Keratinocyte (primary cell): ENCODE measurements at regions not wholly inside any gene's neighbourhood (a gene's known extent, or its start where the extent isn't known, plus 50 kb on each side); places are given as distances from the start of the nearest gene placed in this dataset.

ENCODE experiments used
- DNase-seq: peaks from one replicate; pipeline ENCODE4 v3.0.0-alpha.2; 2011; ENCODE audit warnings: low read depth, missing footprints, low spot score
- FAIRE-seq: peaks from 2 replicates; lab custom pipeline; 2011; peaks lifted over from hg19 to GRCh38; lab: Jason Lieb, UNC
- H2AFZ ChIP-seq: 2 replicates; pipeline ENCODE4 v1.6.0; 2012; ENCODE audit warnings: low read length, control low read depth, inconsistent platforms; ENCODE audit not compliant: control insufficient read depth
- H3K27ac ChIP-seq: 2 replicates; pipeline ENCODE4 v1.5.1; 2011; ENCODE audit warnings: low read length; ENCODE audit not compliant: control insufficient read depth, insufficient read depth
- H3K27me3 ChIP-seq: 3 replicates; pipeline ENCODE4 v1.6.0; 2011; ENCODE audit warnings: low read length; ENCODE audit not compliant: control insufficient read depth, insufficient read depth; ENCODE audit errors: extremely low read depth
- H3K36me3 ChIP-seq, 2 experiments: 2 replicates in 1 of 2; 3 replicates in 1 of 2; pipeline ENCODE4 v1.5.1; 2011; ENCODE audit warnings: low read length in 2 of 2, mild to moderate bottlenecking in 1 of 2; ENCODE audit not compliant: control insufficient read depth in 2 of 2, insufficient read depth in 2 of 2; ENCODE audit errors: extremely low read depth in 1 of 2
- H3K4me1 ChIP-seq: 3 replicates; pipeline ENCODE4 v1.5.1; 2011; ENCODE audit warnings: low read length; ENCODE audit not compliant: control insufficient read depth, insufficient read depth; ENCODE audit errors: extremely low read depth
- H3K4me2 ChIP-seq: 3 replicates; pipeline ENCODE4 v1.6.0; 2011; ENCODE audit warnings: low read depth, low read length; ENCODE audit not compliant: control insufficient read depth, insufficient read depth; ENCODE audit errors: extremely low read depth
- H3K4me3 ChIP-seq, 3 experiments: fragments of 200-600 bp in 1 of 3; sonication (generic) in 1 of 3; 2 replicates in 2 of 3; 3 replicates in 1 of 3; pipeline ENCODE4 v1.5.1; 2011 to 2016; ENCODE audit warnings: low read length in 3 of 3, mild to moderate bottlenecking in 3 of 3, control low read depth in 2 of 3, inconsistent platforms in 1 of 3, low read depth in 1 of 3, mixed read lengths in 1 of 3, mixed run types in 1 of 3, moderate library complexity in 1 of 3; ENCODE audit not compliant: control insufficient read depth in 2 of 3, insufficient read depth in 2 of 3; ENCODE audit errors: extremely low read depth in 1 of 3
- H3K79me2 ChIP-seq: 2 replicates; pipeline ENCODE4 v1.6.0; 2012; ENCODE audit warnings: low read length; ENCODE audit not compliant: control insufficient read depth, insufficient read depth
- H3K9ac ChIP-seq: 3 replicates; pipeline ENCODE4 v1.6.0; 2011; ENCODE audit warnings: low read length; ENCODE audit not compliant: control insufficient read depth, insufficient read depth; ENCODE audit errors: extremely low read depth
- H3K9me1 ChIP-seq: 3 replicates; pipeline ENCODE4 v1.6.0; 2011; ENCODE audit warnings: low read length; ENCODE audit not compliant: control insufficient read depth, insufficient read depth; ENCODE audit errors: extremely low read depth
- H3K9me3 ChIP-seq: 2 replicates; pipeline ENCODE4 v1.5.1; 2012; ENCODE audit warnings: low read depth, low read length; ENCODE audit not compliant: control insufficient read depth
- H4K20me1 ChIP-seq: 3 replicates; pipeline ENCODE4 v1.6.0; 2011; ENCODE audit warnings: low read length; ENCODE audit not compliant: control insufficient read depth, insufficient read depth; ENCODE audit errors: extremely low read depth
- EZH2 ChIP-seq: IDR thresholded peaks from one replicate; pipeline ENCODE4 v1.6.1; 2012; ENCODE audit warnings: inconsistent platforms, mild to moderate bottlenecking, low read length, moderate library complexity
- dilution Hi-C: fragments of 300-500 bp; cut with MboI; formaldehyde crosslinking; loops from one replicate; pipeline ENCODE4 v1.7.0; 2020; ENCODE audit warnings: low sequenced_read_pairs; ENCODE audit not compliant: extremely low pct_ligation_motif_present
- TF ChIP-seq, protein P1 (sequence below), 3 experiments: IDR thresholded peaks in 1 of 3; conservative IDR thresholded peaks in 1 of 3; optimal IDR thresholded peaks in 1 of 3; 2 replicates in 2 of 3; 3 replicates in 1 of 3; pipeline versions ENCODE3 to v1.5.1; 2011; ENCODE audit warnings: low read length in 3 of 3, mild to moderate bottlenecking in 3 of 3, moderate library complexity in 2 of 3, control low read depth in 1 of 3, inconsistent platforms in 1 of 3; ENCODE audit not compliant: insufficient read depth in 2 of 3; ENCODE audit errors: extremely low read depth in 1 of 3

DNA sequence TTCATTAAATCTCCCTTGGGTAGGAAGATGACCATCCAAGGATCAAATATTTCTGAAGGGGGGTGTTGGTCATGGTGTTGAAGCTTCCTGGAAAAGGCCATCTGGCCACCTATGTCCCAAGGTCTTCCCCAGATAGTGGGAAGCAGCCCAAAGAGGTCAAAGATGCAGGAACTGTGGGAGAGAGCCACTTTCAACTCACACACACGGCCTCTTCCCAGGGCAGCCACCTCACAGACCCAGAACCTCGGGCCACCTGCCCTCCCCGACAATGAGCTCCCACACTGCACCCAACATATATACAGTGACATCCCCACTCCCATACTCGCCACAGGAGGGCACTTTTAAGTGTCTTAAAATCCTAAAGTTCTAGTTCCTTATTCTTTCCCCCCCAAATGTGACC lies 164.5 kb upstream of the ETV3 start:
- FAIRE-seq: no peak
- Histone ChIP-seq H3K27me3 (peaks cover 3% of the 10 kb centered on the region), H3K4me2 (no peak overlapping the region), H3K79me2 (no peaks in the 10 kb centered on the region), H3K27ac (no peak overlapping the region), H3K9me1 (no peaks in the 10 kb centered on the region), H3K36me3 (no peaks in the 10 kb centered on the region), H3K9ac (no peak overlapping the region), H3K4me1 (no peaks in the 10 kb centered on the region), H2AFZ (no peak overlapping the region), H3K4me3 (no peak overlapping the region), H4K20me1 (no peaks in the 10 kb centered on the region), H3K9me3 (no peaks in the 10 kb centered on the region)
- TF ChIP-seq, protein P1, sequence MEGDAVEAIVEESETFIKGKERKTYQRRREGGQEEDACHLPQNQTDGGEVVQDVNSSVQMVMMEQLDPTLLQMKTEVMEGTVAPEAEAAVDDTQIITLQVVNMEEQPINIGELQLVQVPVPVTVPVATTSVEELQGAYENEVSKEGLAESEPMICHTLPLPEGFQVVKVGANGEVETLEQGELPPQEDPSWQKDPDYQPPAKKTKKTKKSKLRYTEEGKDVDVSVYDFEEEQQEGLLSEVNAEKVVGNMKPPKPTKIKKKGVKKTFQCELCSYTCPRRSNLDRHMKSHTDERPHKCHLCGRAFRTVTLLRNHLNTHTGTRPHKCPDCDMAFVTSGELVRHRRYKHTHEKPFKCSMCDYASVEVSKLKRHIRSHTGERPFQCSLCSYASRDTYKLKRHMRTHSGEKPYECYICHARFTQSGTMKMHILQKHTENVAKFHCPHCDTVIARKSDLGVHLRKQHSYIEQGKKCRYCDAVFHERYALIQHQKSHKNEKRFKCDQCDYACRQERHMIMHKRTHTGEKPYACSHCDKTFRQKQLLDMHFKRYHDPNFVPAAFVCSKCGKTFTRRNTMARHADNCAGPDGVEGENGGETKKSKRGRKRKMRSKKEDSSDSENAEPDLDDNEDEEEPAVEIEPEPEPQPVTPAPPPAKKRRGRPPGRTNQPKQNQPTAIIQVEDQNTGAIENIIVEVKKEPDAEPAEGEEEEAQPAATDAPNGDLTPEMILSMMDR (optimal IDR thresholded peaks at IDR 0.05 in 1 of 3, IDR thresholded peaks at IDR 0.05 in 1 of 3, conservative IDR thresholded peaks at IDR 0.05 in 1 of 3; ENCODE audit: extremely low read depth in 1 of 3, insufficient read depth in 2 of 3, low read length in 3 of 3): no peak
- dilution Hi-C loops: no loop called here
- DNase-seq: no peak

GRCh38 chr1:157302199-157302497 lies 164.0 kb upstream of the ETV3 start:
- H3K4me2 ChIP-seq: no peak overlapping the region
- H3K27me3 ChIP-seq: peaks cover 3% of the 10 kb centered on the region
- no peaks in the 10 kb centered on the region for H3K79me2 ChIP-seq
- H2AFZ ChIP-seq: no peak overlapping the region
- no peak for DNase-seq
- TF ChIP-seq, protein P1 (optimal IDR thresholded peaks at IDR 0.05 in 1 of 3, IDR thresholded peaks at IDR 0.05 in 1 of 3, conservative IDR thresholded peaks at IDR 0.05 in 1 of 3; ENCODE audit: extremely low read depth in 1 of 3, insufficient read depth in 2 of 3, low read length in 3 of 3): no peak
- no peak for TF ChIP-seq EZH2
- no peaks in the 10 kb centered on the region for H3K4me1 ChIP-seq
- dilution Hi-C loops: no loop called here
- no peak overlapping the region for H3K27ac ChIP-seq
- no peak overlapping the region for H3K9ac ChIP-seq
- FAIRE-seq: no peak
- no peaks in the 10 kb centered on the region for H3K9me3 ChIP-seq
- H3K36me3 ChIP-seq: no peaks in the 10 kb centered on the region
- no peaks in the 10 kb centered on the region for H4K20me1 ChIP-seq
- H3K9me1 ChIP-seq: no peaks in the 10 kb centered on the region
- H3K4me3 ChIP-seq: no peak overlapping the region
